Suprapubic skin (tissue), 3 donors: ENCODE measurements at regions not wholly inside any gene's neighbourhood (a gene's known extent, or its start where the extent isn't known, plus 50 kb on each side); places are given as distances from the start of the nearest gene placed in this dataset.

ENCODE experiments used
- EP300 ChIP-seq: sonication (generic); formaldehyde crosslinking; IDR thresholded peaks from one replicate; pipeline ENCODE4 v1.6.1; 2017; ENCODE audit warnings: antibody characterized with exemption
- TF ChIP-seq, protein P1 (sequence below), 2 donors: fragments of 200-600 bp in 1 of 2; fragments of 450-650 bp in 1 of 2; sonication (generic) in 1 of 2; IDR thresholded peaks; one replicate each; pipeline ENCODE4 v1.5.1; 2016 to 2019; ENCODE audit warnings: antibody characterized with exemption in 2 of 2, mild to moderate bottlenecking in 1 of 2, moderate library complexity in 1 of 2

GRCh38 chr13:109976206-109976997 lies 190.0 kb upstream of the IRS2 start:
- TF ChIP-seq, protein P1, sequence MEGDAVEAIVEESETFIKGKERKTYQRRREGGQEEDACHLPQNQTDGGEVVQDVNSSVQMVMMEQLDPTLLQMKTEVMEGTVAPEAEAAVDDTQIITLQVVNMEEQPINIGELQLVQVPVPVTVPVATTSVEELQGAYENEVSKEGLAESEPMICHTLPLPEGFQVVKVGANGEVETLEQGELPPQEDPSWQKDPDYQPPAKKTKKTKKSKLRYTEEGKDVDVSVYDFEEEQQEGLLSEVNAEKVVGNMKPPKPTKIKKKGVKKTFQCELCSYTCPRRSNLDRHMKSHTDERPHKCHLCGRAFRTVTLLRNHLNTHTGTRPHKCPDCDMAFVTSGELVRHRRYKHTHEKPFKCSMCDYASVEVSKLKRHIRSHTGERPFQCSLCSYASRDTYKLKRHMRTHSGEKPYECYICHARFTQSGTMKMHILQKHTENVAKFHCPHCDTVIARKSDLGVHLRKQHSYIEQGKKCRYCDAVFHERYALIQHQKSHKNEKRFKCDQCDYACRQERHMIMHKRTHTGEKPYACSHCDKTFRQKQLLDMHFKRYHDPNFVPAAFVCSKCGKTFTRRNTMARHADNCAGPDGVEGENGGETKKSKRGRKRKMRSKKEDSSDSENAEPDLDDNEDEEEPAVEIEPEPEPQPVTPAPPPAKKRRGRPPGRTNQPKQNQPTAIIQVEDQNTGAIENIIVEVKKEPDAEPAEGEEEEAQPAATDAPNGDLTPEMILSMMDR (IDR thresholded peaks at IDR 0.05): no peak
- TF ChIP-seq EP300: no peak
